Glutamatergic neuron (in vitro differentiated cells): ENCODE measurements at regions not wholly inside any gene's neighbourhood (a gene's known extent, or its start where the extent isn't known, plus 50 kb on each side); places are given as distances from the start of the nearest gene placed in this dataset.
"Not testable (repeated sequence)": the region's sequence is repeated elsewhere in the genome, so short reads cannot be mapped to it uniquely, and the experiment has no call there.

Source experiments
- DNase-seq: peaks from one replicate; pipeline ENCODE4 v3.0.0; 2022
- H3K27ac Mint-ChIP-seq: one replicate; pipeline ENCODE4 v1.8.0; 2020; ENCODE audit warnings: mild to moderate bottlenecking, mixed read lengths, inconsistent platforms; ENCODE audit not compliant: unreplicated experiment
- H3K27me3 Mint-ChIP-seq: one replicate; pipeline ENCODE4 v1.8.0; 2020; ENCODE audit warnings: mild to moderate bottlenecking, moderate library complexity, mixed read lengths, inconsistent platforms; ENCODE audit not compliant: unreplicated experiment
- H3K36me3 Mint-ChIP-seq: one replicate; pipeline ENCODE4 v1.8.0; 2020; ENCODE audit warnings: mild to moderate bottlenecking, mixed read lengths, inconsistent platforms; ENCODE audit not compliant: unreplicated experiment
- H3K4me1 Mint-ChIP-seq: one replicate; pipeline ENCODE4 v1.8.0; 2020; ENCODE audit warnings: mild to moderate bottlenecking, low read depth, mixed read lengths, inconsistent platforms; ENCODE audit not compliant: unreplicated experiment
- H3K4me3 Mint-ChIP-seq: one replicate; pipeline ENCODE4 v1.8.0; 2020; ENCODE audit warnings: mild to moderate bottlenecking, mixed read lengths, inconsistent platforms; ENCODE audit not compliant: unreplicated experiment
- H3K9me3 Mint-ChIP-seq: one replicate; pipeline ENCODE4 v1.8.0; 2020; ENCODE audit warnings: mild to moderate bottlenecking, moderate library complexity, mixed read lengths, inconsistent platforms; ENCODE audit not compliant: unreplicated experiment
- TF ChIP-seq, protein P1 (sequence below): fragments of 200-600 bp; sonication (generic); IDR thresholded peaks from one replicate; pipeline ENCODE4 v1.5.0; 2021; ENCODE audit not compliant: partially characterized antibody, unreplicated experiment

DNA sequence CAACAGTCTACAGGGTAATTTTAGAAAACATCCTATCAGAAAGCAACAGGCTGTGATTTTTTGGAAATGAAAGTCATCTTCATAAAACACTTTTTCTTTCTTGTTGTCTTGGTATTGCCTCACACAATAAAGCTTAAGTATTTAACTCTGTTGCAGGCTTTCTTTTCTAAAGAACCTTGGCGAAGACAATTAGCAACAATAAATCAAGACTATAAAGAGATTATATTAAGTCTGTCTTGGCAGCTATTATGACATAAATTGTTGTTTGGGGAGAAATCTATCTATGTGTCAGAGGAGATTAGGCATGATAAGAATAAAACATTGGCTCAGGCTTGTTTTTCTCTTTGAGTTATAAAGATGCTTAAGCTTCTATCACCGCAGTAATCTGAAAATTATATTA, 1774.8 kb downstream of the ARAP2 start:
- Mint-ChIP-seq H3K4me1 (no peaks in the 10 kb centered on the region), H3K36me3 (no peaks in the 10 kb centered on the region), H3K4me3 (no peak overlapping the region), H3K9me3 (no peaks in the 10 kb centered on the region), H3K27me3 (no peaks in the 10 kb centered on the region), H3K27ac (no peak overlapping the region)
- TF ChIP-seq, protein P1, sequence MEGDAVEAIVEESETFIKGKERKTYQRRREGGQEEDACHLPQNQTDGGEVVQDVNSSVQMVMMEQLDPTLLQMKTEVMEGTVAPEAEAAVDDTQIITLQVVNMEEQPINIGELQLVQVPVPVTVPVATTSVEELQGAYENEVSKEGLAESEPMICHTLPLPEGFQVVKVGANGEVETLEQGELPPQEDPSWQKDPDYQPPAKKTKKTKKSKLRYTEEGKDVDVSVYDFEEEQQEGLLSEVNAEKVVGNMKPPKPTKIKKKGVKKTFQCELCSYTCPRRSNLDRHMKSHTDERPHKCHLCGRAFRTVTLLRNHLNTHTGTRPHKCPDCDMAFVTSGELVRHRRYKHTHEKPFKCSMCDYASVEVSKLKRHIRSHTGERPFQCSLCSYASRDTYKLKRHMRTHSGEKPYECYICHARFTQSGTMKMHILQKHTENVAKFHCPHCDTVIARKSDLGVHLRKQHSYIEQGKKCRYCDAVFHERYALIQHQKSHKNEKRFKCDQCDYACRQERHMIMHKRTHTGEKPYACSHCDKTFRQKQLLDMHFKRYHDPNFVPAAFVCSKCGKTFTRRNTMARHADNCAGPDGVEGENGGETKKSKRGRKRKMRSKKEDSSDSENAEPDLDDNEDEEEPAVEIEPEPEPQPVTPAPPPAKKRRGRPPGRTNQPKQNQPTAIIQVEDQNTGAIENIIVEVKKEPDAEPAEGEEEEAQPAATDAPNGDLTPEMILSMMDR = no peak
- no peak for DNase-seq

DNA sequence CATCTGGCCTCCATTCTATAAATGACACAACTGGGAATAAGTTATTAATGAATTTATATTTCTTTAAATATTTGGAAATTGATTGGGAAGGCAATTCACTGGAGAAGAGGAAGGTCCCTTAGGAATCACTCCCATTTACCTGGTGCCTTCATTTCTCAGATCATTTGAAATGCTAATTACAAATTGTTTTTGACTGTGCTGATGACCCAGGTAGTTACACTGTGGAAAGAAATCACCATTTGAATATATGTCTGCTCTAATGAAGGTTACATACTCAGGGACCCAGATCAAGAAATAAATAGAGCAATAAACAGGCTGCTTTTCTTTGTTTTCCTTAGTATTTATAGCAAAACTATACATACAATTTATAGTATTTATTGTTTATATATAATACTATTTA, 1759.1 kb downstream of the ARAP2 start:
- no peaks in the 10 kb centered on the region for H3K36me3 Mint-ChIP-seq
- TF ChIP-seq, protein P1 = no peak
- no peaks in the 10 kb centered on the region for H3K9me3 Mint-ChIP-seq
- no peaks in the 10 kb centered on the region for H3K4me1 Mint-ChIP-seq
- H3K27ac Mint-ChIP-seq = no peak overlapping the region
- no peaks in the 10 kb centered on the region for H3K27me3 Mint-ChIP-seq
- no peak overlapping the region for H3K4me3 Mint-ChIP-seq
- no peak for DNase-seq

DNA sequence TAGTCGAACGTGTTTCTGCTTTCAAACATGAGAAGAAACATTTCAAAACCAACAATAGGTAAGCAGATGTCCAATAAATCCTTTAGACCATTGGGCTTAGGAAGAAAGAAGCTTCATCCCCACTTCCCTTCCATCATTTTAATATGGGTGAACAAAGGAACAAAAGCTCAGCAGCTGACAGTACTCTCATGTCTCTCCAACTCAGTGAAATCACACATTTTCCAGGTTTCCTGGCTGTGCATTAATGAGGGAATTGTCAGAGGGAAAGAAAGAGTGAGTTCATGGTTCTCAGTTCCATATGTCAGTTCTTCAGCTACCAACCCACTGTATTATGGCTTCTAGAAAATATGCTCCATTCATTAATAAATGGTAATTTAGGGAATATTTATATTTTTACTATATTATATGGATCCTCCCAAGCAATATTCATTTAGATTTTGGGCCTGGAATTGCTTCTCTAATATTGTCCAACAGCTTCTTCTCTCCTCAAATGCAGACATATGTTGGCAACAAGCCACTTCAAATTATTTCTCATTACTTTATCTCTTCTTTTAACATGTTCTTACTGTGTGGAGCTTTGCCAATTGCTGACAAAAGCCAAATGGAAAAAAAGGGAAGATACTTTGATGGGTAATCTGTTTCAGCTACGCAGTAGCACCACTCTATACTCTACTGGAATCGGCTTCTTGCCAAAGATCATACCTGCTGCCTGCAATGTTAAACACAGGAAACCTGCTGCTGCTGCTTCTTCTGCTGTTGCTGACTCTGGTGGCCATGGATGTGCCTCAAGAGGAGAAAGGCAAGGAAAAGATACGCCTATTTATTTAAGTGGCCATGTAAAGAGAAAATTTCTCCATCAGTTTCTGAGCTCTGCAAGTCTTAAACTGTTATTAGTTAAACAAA, 1757.6 kb downstream of the ARAP2 start:
- no peaks in the 10 kb centered on the region for H3K9me3 Mint-ChIP-seq

DNA sequence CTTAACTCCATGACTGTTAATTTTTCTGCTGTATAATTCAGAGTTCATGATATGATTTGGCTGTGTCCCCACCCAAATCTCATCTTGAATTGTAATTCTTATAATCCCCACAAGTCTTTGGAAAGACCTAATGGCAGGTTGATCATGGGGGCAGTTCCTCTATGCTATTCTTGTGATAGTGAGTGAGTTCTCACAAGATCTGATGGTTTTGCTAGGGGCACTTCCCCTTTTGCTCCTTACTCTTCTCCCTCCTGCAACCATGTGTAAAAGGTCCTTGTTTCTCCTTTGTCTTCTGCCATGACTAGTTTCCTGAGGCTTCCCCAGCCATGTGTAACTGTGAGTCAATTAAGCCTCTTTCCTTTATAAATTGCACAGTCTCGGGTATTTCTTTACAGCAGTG, 1751.9 kb downstream of the ARAP2 start:
- no peaks in the 10 kb centered on the region for H3K36me3 Mint-ChIP-seq
- no peaks in the 10 kb centered on the region for H3K27me3 Mint-ChIP-seq
- H3K27ac Mint-ChIP-seq = no peak overlapping the region
- H3K4me1 Mint-ChIP-seq = no peaks in the 10 kb centered on the region
- no peak for DNase-seq
- H3K4me3 Mint-ChIP-seq = no peak overlapping the region
- TF ChIP-seq, protein P1 = no peak
- no peaks in the 10 kb centered on the region for H3K9me3 Mint-ChIP-seq

More for the DNA sequence above, 1757.6 kb downstream of the ARAP2 start:
- H3K27ac Mint-ChIP-seq = peak overlapping the region; percentile 35
- H3K36me3 Mint-ChIP-seq = no peaks in the 10 kb centered on the region
- no peak overlapping the region for H3K4me3 Mint-ChIP-seq
- DNase-seq = no peak
- H3K4me1 Mint-ChIP-seq = no peaks in the 10 kb centered on the region
- no peaks in the 10 kb centered on the region for H3K27me3 Mint-ChIP-seq
- TF ChIP-seq, protein P1 = no peak

DNA sequence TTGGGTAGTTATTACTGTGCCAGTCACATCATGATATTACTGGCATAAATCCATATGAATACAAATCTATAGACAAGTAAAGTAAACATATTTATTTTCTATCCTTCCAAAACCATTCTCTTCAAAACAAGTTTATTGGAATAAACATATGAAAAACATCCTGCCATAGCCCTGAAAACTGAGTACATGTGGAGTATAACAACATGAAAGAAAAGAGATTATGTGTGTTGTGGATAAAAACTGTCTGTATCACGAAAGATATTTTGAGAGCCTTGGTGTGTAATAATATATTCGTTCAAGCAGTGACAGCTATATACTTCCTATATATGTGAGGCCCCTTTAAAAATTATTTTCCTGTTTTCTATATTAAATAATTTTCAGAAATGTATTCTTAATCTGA, 1742.2 kb downstream of the ARAP2 start:
- DNase-seq = no peak
- H3K27me3 Mint-ChIP-seq = no peaks in the 10 kb centered on the region
- no peak overlapping the region for H3K27ac Mint-ChIP-seq
- H3K4me1 Mint-ChIP-seq = no peaks in the 10 kb centered on the region
- TF ChIP-seq, protein P1 = no peak
- peaks cover 1% of the 10 kb centered on the region for H3K9me3 Mint-ChIP-seq
- peaks cover 4% of the 10 kb centered on the region for H3K36me3 Mint-ChIP-seq
- H3K4me3 Mint-ChIP-seq = no peak overlapping the region

DNA sequence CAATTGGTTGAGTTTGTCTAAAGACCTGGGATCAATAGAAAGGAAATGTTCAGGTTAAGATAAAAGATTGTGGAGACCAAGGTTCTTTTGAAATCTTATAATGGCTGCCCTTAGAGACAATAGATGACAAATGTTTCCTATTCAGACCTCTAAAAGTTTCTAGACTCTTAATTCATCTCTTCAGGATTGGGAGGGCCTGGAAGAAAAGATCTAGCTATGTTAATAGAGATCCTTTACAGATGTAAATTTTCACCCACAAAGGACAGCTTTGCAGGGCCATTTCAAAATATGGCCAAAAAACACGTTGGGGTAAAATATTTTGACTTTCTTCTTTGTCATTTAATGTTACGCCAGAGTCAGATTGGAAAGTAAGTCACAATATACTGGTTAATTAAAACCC, 1739.6 kb downstream of the ARAP2 start:
- H3K36me3 Mint-ChIP-seq, H3K27ac Mint-ChIP-seq, H3K9me3 Mint-ChIP-seq, H3K4me1 Mint-ChIP-seq, H3K4me3 Mint-ChIP-seq, DNase-seq, H3K27me3 Mint-ChIP-seq: not testable (repeated sequence)

DNA sequence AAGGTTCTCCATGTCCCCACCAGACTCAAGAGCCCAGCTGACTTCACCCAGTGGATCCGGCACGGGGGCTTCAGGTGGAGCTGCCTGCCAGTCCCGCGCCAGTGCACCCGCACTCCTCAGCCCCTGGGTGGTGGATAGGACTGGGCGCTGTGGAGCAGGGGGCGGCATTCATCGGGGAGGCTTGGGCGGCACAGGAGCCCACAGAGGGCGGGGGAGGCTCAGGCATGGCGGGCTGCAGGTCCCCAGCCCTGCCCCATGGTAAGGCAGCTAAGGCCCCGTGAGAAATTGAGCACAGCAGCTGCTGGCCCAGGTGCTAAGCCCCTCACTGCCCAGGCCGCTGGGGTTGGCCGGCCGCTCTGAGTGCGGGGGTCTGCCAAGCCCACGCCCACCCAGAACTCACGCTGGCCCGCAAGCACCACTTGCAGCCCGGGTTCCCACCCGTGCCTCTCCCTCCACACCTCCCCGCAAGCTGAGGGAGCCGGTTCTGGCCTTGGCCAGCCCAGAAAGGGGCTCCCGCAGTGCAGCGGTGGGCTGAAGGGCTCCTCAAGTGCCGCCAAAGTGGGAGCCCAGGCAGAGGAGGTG, 1737.7 kb downstream of the ARAP2 start:
- H3K27me3 Mint-ChIP-seq, H3K36me3 Mint-ChIP-seq, H3K4me1 Mint-ChIP-seq, H3K9me3 Mint-ChIP-seq, H3K27ac Mint-ChIP-seq, DNase-seq, H3K4me3 Mint-ChIP-seq: not testable (repeated sequence)
